ENCODE measurements at regions not wholly inside any gene's neighbourhood (a gene's known extent, or its start where the extent isn't known, plus 50 kb on each side); places are given as distances from the start of the nearest gene placed in this dataset.
"Not testable (repeated sequence)": the region's sequence is repeated elsewhere in the genome, so short reads cannot be mapped to it uniquely, and the experiment has no call there.

GRCh38 chr4:77268108-77268507 is 111.1 kb downstream of the CCNG2 start:
- H3K27ac ChIP-seq, result no peak overlapping the region
- intact Hi-C loops (cut with DNase I), result no loop called here
- 67% methylated on average over 1 of the region's 2 CpGs for WGBS (ENCODE audit: insufficient coverage, low coverage, low lambda C conversion rate, missing lambda C conversion rate)
- H3K4me3 ChIP-seq, result no peak overlapping the region
- H3K4me1 ChIP-seq, result no peaks in the 10 kb centered on the region
- TF ChIP-seq POLR2A (IDR thresholded peaks at IDR 0.05), result no peak
- TF ChIP-seq CTCF (IDR thresholded peaks at IDR 0.05), result no peak
- no peaks in the 10 kb centered on the region for H3K36me3 ChIP-seq
- H3K27me3 ChIP-seq, result no peaks in the 10 kb centered on the region
- H3K9me3 ChIP-seq, result no peaks in the 10 kb centered on the region
- DNase-seq, result no peak
- ATAC-seq, result no peak

DNA sequence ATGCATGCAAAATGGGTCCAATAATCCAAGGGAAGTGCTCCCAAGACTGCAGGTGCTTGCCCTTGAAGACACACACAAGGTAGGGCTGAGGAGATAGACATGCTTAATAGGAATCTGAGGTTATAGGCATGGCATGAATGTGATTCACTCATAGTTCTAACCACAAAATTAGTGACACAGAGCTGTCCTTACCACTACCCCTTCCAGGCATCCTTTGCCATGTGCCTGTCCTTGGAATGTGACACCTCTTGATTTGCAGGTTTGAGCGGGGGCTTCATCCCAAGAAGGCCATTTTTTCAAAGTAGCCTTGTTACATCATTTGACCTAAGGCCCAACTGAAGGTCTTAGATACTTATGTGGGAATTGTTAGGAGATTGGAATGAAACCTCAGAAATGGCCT is 112.5 kb downstream of the CCNG2 start:
- no peak overlapping the region for H3K27ac ChIP-seq
- no peak overlapping the region for H3K4me3 ChIP-seq
- ATAC-seq, result no peak
- no peaks in the 10 kb centered on the region for H3K36me3 ChIP-seq
- WGBS (ENCODE audit: insufficient coverage, low coverage, low lambda C conversion rate, missing lambda C conversion rate), result 100% methylated on average over 1 of the region's 1 CpG
- no peaks in the 10 kb centered on the region for H3K9me3 ChIP-seq
- H3K27me3 ChIP-seq, result no peaks in the 10 kb centered on the region
- intact Hi-C loops (cut with DNase I), result no loop called here
- no peak for DNase-seq
- H3K4me1 ChIP-seq, result no peaks in the 10 kb centered on the region
- TF ChIP-seq POLR2A (IDR thresholded peaks at IDR 0.05) (no peak), CTCF (IDR thresholded peaks at IDR 0.05) (no peak)

DNA sequence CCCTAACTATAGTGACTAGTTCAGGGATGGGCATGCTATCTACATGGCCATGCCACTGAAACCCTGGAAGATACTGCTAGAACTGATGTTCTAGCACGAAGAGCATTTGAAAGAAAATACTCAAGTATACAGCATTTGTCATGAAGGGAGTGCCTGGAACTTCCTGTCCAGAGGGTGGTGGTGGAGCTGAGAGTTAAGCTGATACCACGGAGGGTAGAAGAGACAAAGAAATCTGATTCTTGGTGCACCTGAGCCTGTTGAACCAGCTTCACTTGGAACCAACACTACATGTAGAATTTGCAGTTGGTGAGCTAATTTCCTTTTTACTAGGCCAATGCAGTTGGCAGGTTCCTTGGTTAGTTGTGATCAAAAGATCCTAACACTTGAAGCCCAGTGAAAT is 116.4 kb downstream of the CCNG2 start:
- Histone ChIP-seq H3K27ac (no peak overlapping the region), H3K4me1 (no peaks in the 10 kb centered on the region), H3K36me3 (no peaks in the 10 kb centered on the region), H3K9me3 (no peaks in the 10 kb centered on the region), H3K27me3 (no peaks in the 10 kb centered on the region), H3K4me3 (no peak overlapping the region)
- no peak for TF ChIP-seq POLR2A (IDR thresholded peaks at IDR 0.05)
- intact Hi-C loops (cut with DNase I), result no loop called here
- DNase-seq (no peak), ATAC-seq (no peak)
- 13% methylated on average over 2 of the region's 2 CpGs for WGBS (ENCODE audit: insufficient coverage, low coverage, low lambda C conversion rate, missing lambda C conversion rate)

GRCh38 chr4:77279114-77279513 is 122.1 kb downstream of the CCNG2 start:
- 50% methylated on average over 1 of the region's 2 CpGs for WGBS (ENCODE audit: insufficient coverage, low coverage, low lambda C conversion rate, missing lambda C conversion rate)

GRCh38 chr4:77282305-77282704 is 125.3 kb downstream of the CCNG2 start:
- Histone ChIP-seq H3K4me3 (no peak overlapping the region), H3K36me3 (no peaks in the 10 kb centered on the region), H3K9me3 (no peaks in the 10 kb centered on the region), H3K27me3 (no peaks in the 10 kb centered on the region), H3K4me1 (no peaks in the 10 kb centered on the region), H3K27ac (no peak overlapping the region)
- intact Hi-C loops (cut with DNase I), result no loop called here
- ATAC-seq (no peak), DNase-seq (no peak)
- WGBS (ENCODE audit: insufficient coverage, low coverage, low lambda C conversion rate, missing lambda C conversion rate), result 36% methylated on average over 3 of the region's 3 CpGs
- no peak for TF ChIP-seq CTCF (IDR thresholded peaks at IDR 0.05)
- no peak for TF ChIP-seq POLR2A (IDR thresholded peaks at IDR 0.05)

More at GRCh38 chr4:77279114-77279513, 122.1 kb downstream of the CCNG2 start:
- H3K36me3 ChIP-seq; H3K27me3 ChIP-seq; ATAC-seq; H3K9me3 ChIP-seq; H3K27ac ChIP-seq; intact Hi-C loops (cut with DNase I); H3K4me3 ChIP-seq; H3K4me1 ChIP-seq; DNase-seq: not testable (repeated sequence)

GRCh38 chr4:77284036-77284435 is 127.0 kb downstream of the CCNG2 start:
- Histone ChIP-seq H3K9me3 (no peaks in the 10 kb centered on the region), H3K4me3 (no peak overlapping the region), H3K4me1 (no peaks in the 10 kb centered on the region), H3K27ac (no peak overlapping the region), H3K36me3 (no peaks in the 10 kb centered on the region), H3K27me3 (no peaks in the 10 kb centered on the region)
- WGBS (ENCODE audit: insufficient coverage, low coverage, low lambda C conversion rate, missing lambda C conversion rate), result 71% methylated on average over 1 of the region's 2 CpGs
- DNase-seq (no peak), ATAC-seq (no peak)
- no peak for TF ChIP-seq POLR2A (IDR thresholded peaks at IDR 0.05)
- intact Hi-C loops (cut with DNase I), result no loop called here
